ENCODE measurements at regions not wholly inside any gene's neighbourhood (a gene's known extent, or its start where the extent isn't known, plus 50 kb on each side); places are given as distances from the start of the nearest gene placed in this dataset.
A peak's percentile ranks its signal among the peaks of the same experiment; 100 is the strongest.

GRCh38 chr6:80438772-80439171 is 332.3 kb downstream of the BCKDHB start:
- peak; percentile 68 for DNase-seq (ENCODE audit: unreplicated experiment)
- Mint-ChIP-seq H3K4me1 (ENCODE audit: insufficient read depth, unreplicated experiment) (peaks cover 20% of the 10 kb centered on the region), H3K27me3 (ENCODE audit: insufficient read depth, unreplicated experiment) (no peaks in the 10 kb centered on the region), H3K4me3 (ENCODE audit: unreplicated experiment) (no peak overlapping the region), H3K9me3 (ENCODE audit: unreplicated experiment) (no peaks in the 10 kb centered on the region), H3K27ac (ENCODE audit: low read depth, unreplicated experiment) (peak overlapping the region; percentile 91), H3K36me3 (ENCODE audit: insufficient read depth, unreplicated experiment) (no peaks in the 10 kb centered on the region)
- BruUV-seq (replicated peaks): no TSS peak
- intact Hi-C loops (cut with micrococcal nuclease): loop anchor here (2.0 to 5.0 kb wide), 2 partner anchors 18 to 109 kb away; no protein-coding TSS in a partner anchor
- CTCF ChIA-PET: interaction anchor here (0.7 to 0.9 kb wide), 2 partner anchors 18 to 225 kb away, joined by 5 to 8 read pairs; no protein-coding TSS in a partner anchor
- no peak for TF ChIP-seq CTCF (IDR thresholded peaks at IDR 0.05; ENCODE audit: unreplicated experiment)
- POLR2A ChIA-PET: interaction anchor here (0.6 to 2.8 kb wide), 6 partner anchors 9 to 1430 kb away, joined by 3 to 10 read pairs (median 4); no protein-coding TSS in a partner anchor

GRCh38 chr6:80437801-80438200 is 331.3 kb downstream of the BCKDHB start:
- no peak overlapping the region for H3K27ac Mint-ChIP-seq (ENCODE audit: low read depth, unreplicated experiment)
- no peak for TF ChIP-seq CTCF (IDR thresholded peaks at IDR 0.05; ENCODE audit: unreplicated experiment)
- H3K9me3 Mint-ChIP-seq (ENCODE audit: unreplicated experiment): no peaks in the 10 kb centered on the region
- no TSS peak for BruUV-seq (replicated peaks)
- no peak overlapping the region for H3K4me3 Mint-ChIP-seq (ENCODE audit: unreplicated experiment)
- H3K4me1 Mint-ChIP-seq (ENCODE audit: insufficient read depth, unreplicated experiment): peaks cover 20% of the 10 kb centered on the region
- ChIA-PET CTCF (interaction anchor here (0.7 kb wide), 1 partner anchor 224 kb away, joined by 5 read pairs; no protein-coding TSS in a partner anchor), POLR2A (interaction anchor here (0.6 kb wide), 1 partner anchor 197 kb away, joined by 3 read pairs; no protein-coding TSS in a partner anchor)
- H3K27me3 Mint-ChIP-seq (ENCODE audit: insufficient read depth, unreplicated experiment): no peaks in the 10 kb centered on the region
- no peaks in the 10 kb centered on the region for H3K36me3 Mint-ChIP-seq (ENCODE audit: insufficient read depth, unreplicated experiment)
- no peak for DNase-seq (ENCODE audit: unreplicated experiment)
- intact Hi-C loops (cut with micrococcal nuclease): loop anchor here (2.0 to 5.0 kb wide), 2 partner anchors 19 to 110 kb away; no protein-coding TSS in a partner anchor

GRCh38 chr6:80437221-80437620 is 330.8 kb downstream of the BCKDHB start:
- Mint-ChIP-seq H3K4me1 (ENCODE audit: insufficient read depth, unreplicated experiment) (peaks cover 20% of the 10 kb centered on the region), H3K9me3 (ENCODE audit: unreplicated experiment) (peaks cover 5% of the 10 kb centered on the region), H3K27me3 (ENCODE audit: insufficient read depth, unreplicated experiment) (no peaks in the 10 kb centered on the region), H3K4me3 (ENCODE audit: unreplicated experiment) (no peak overlapping the region), H3K36me3 (ENCODE audit: insufficient read depth, unreplicated experiment) (no peaks in the 10 kb centered on the region), H3K27ac (ENCODE audit: low read depth, unreplicated experiment) (no peak overlapping the region)
- BruUV-seq (replicated peaks): no TSS peak
- ChIA-PET CTCF (no interaction called here), POLR2A (interaction anchor here (0.6 to 1.0 kb wide), 2 partner anchors 10 to 196 kb away, joined by 3 to 4 read pairs; no protein-coding TSS in a partner anchor)
- intact Hi-C loops (cut with micrococcal nuclease): loop anchor here (5.0 kb wide), 1 partner anchor 110 kb away; no protein-coding TSS in a partner anchor
- TF ChIP-seq CTCF (IDR thresholded peaks at IDR 0.05; ENCODE audit: unreplicated experiment): no peak
- no peak for DNase-seq (ENCODE audit: unreplicated experiment)

- Mint-ChIP-seq H3K4me3 (ENCODE audit: unreplicated experiment) (no peak overlapping the region), H3K27ac (ENCODE audit: low read depth, unreplicated experiment) (no peak overlapping the region), H3K36me3 (ENCODE audit: insufficient read depth, unreplicated experiment) (no peaks in the 10 kb centered on the region), H3K9me3 (ENCODE audit: unreplicated experiment) (peaks cover 8% of the 10 kb centered on the region), H3K4me1 (ENCODE audit: insufficient read depth, unreplicated experiment) (peaks cover 20% of the 10 kb centered on the region), H3K27me3 (ENCODE audit: insufficient read depth, unreplicated experiment) (no peaks in the 10 kb centered on the region)
- intact Hi-C loops (cut with micrococcal nuclease): loop anchor here (5.0 kb wide), 1 partner anchor 111 kb away; no protein-coding TSS in a partner anchor
- no peak for DNase-seq (ENCODE audit: unreplicated experiment)
- BruUV-seq (replicated peaks): no TSS peak
- CTCF ChIA-PET: no interaction called here
- no peak for TF ChIP-seq CTCF (IDR thresholded peaks at IDR 0.05; ENCODE audit: unreplicated experiment)
- POLR2A ChIA-PET: interaction anchor here (1.0 kb wide), 1 partner anchor 9 kb away, joined by 4 read pairs; no protein-coding TSS in a partner anchor
Observed at GRCh38 chr6:80436663-80437062, 330.2 kb downstream of the BCKDHB start.

Data from MCF 10A (cell line).